Naive thymus-derived CD4-positive, alpha-beta T cell (primary cell): ENCODE measurements at regions not wholly inside any gene's neighbourhood (a gene's known extent, or its start where the extent isn't known, plus 50 kb on each side); places are given as distances from the start of the nearest gene placed in this dataset.

Experiments
- ATAC-seq: fragments of 150-1000 bp; cut with Tn5 transposase; 2 replicates; pipeline ENCODE4 v1.10.0; 2021; ENCODE audit warnings: mild to moderate bottlenecking, moderate library complexity
- CTCF ChIA-PET: fragments of 350-600 bp; sonication (Branson Sonifier 250); formaldehyde crosslinking; loops from one replicate; lab custom pipeline; 2021; ENCODE audit warnings: antibody characterized with exemption; lab: Charles Lee
- POLR2A ChIA-PET: fragments of 350-600 bp; sonication (Branson Sonifier 250); formaldehyde crosslinking; loops from one replicate; lab custom pipeline; 2021; ENCODE audit warnings: antibody characterized with exemption, inconsistent platforms; lab: Charles Lee
- DNase-seq, 9 donors: peaks; one replicate each; pipeline versions ENCODE4 v3.0.0 to v3.0.0-alpha.2; 2020 to 2022; ENCODE audit warnings: mixed read lengths in 1 of 9
- H3K27ac ChIP-seq: one replicate; pipeline ENCODE4 v1.7.0; 2013; ENCODE audit warnings: mild to moderate bottlenecking, low read depth, low read length, moderate library complexity
- H3K27me3 ChIP-seq, 2 donors: one replicate each; pipeline ENCODE4 v1.7.0; 2013; ENCODE audit warnings: low read length in 2 of 2, mild to moderate bottlenecking in 2 of 2, moderate library complexity in 2 of 2; ENCODE audit not compliant: control insufficient read depth in 2 of 2, insufficient read depth in 2 of 2
- H3K36me3 ChIP-seq, 3 experiments: 1 replicate in 2 of 3; 2 replicates in 1 of 3; pipeline ENCODE4 v1.7.0; 2013; ENCODE audit warnings: low read length in 3 of 3, mild to moderate bottlenecking in 3 of 3, moderate library complexity in 1 of 3; ENCODE audit not compliant: insufficient read depth in 3 of 3, control insufficient read depth in 2 of 3
- H3K4me1 ChIP-seq, 2 donors: one replicate each; pipeline ENCODE4 v1.7.0; 2013; ENCODE audit warnings: low read length in 2 of 2, mild to moderate bottlenecking in 2 of 2, moderate library complexity in 1 of 2; ENCODE audit not compliant: control insufficient read depth in 2 of 2, insufficient read depth in 2 of 2
- H3K4me3 ChIP-seq: 2 replicates; pipeline ENCODE4 v1.7.0; 2013; ENCODE audit warnings: mild to moderate bottlenecking, low read length
- H3K9me3 ChIP-seq, 3 experiments: 1 replicate in 2 of 3; 2 replicates in 1 of 3; pipeline ENCODE4 v1.7.0; 2013; ENCODE audit warnings: low read length in 3 of 3; ENCODE audit not compliant: control insufficient read depth in 2 of 3
- H3K27ac Mint-ChIP-seq, 9 donors: one replicate each; pipeline ENCODE4 v1.8.0; 2020 to 2022; ENCODE audit warnings: mixed read lengths in 9 of 9, mild to moderate bottlenecking in 8 of 9, moderate library complexity in 5 of 9, inconsistent platforms in 2 of 9
- H3K27me3 Mint-ChIP-seq, 5 donors: one replicate each; pipeline ENCODE4 v1.8.0; 2021 to 2022; ENCODE audit warnings: mixed read lengths in 5 of 5, mild to moderate bottlenecking in 1 of 5
- H3K36me3 Mint-ChIP-seq, 5 donors: one replicate each; pipeline ENCODE4 v1.8.0; 2020 to 2022; ENCODE audit warnings: mixed read lengths in 5 of 5, mild to moderate bottlenecking in 3 of 5, inconsistent platforms in 1 of 5
- H3K4me1 Mint-ChIP-seq, 7 donors: one replicate each; pipeline ENCODE4 v1.8.0; 2020 to 2022; ENCODE audit warnings: mixed read lengths in 7 of 7, mild to moderate bottlenecking in 3 of 7, inconsistent platforms in 1 of 7
- H3K4me3 Mint-ChIP-seq, 10 donors: one replicate each; pipeline ENCODE4 v1.8.0; 2020 to 2022; ENCODE audit warnings: mild to moderate bottlenecking in 10 of 10, mixed read lengths in 10 of 10, moderate library complexity in 6 of 10, inconsistent platforms in 2 of 10
- H3K9me3 Mint-ChIP-seq, 11 donors: one replicate each; pipeline ENCODE4 v1.8.0; 2020 to 2022; ENCODE audit warnings: mixed read lengths in 11 of 11, mild to moderate bottlenecking in 4 of 11, inconsistent platforms in 1 of 11, moderate library complexity in 1 of 11
- intact Hi-C, 2 donors: fragments of 100-400 bp; cut with micrococcal nuclease; formaldehyde crosslinking; loops; one replicate each; pipeline ENCODE4 v1.15.1; 2023

DNA sequence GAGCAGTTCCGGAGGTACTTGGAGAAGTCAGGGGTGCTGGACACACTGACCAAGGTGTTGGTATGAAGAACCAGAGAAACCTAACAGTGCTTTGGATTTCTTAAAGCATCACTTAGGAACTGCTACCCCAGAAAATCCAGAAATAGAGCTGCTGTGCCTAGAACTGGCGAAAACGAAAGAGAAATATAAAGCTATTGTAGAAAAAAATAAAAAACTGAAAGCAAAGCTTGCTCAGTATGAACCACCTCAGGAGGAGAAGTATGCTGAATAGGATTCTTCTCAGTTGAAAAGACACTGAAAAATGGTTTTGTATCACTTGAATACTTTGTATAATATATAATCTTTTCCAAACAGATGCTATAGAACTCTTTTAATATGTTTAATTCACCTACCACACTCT is 106.3 kb upstream of the PMFBP1 start:
- ChIA-PET CTCF (no interaction called here), POLR2A (no interaction called here)
- DNase-seq (no peak), ATAC-seq (no peak)
- Histone ChIP-seq H3K4me3 (no peak overlapping the region), H3K27ac (no peak overlapping the region), H3K4me1 (no peaks in the 10 kb centered on the region), H3K27me3 (no peaks in the 10 kb centered on the region), H3K9me3 (no peaks in the 10 kb centered on the region), H3K36me3 (no peaks in the 10 kb centered on the region)
- no peaks in the 10 kb centered on the region for H3K36me3 Mint-ChIP-seq
- no peaks in the 10 kb centered on the region for H3K9me3 Mint-ChIP-seq
- H3K4me1 Mint-ChIP-seq: no peaks in the 10 kb centered on the region
- peaks cover 0 to 5% (median 0%) of the 10 kb centered on the region in 5 donors for H3K27me3 Mint-ChIP-seq
- no peak overlapping the region for H3K27ac Mint-ChIP-seq
- no peak overlapping the region for H3K4me3 Mint-ChIP-seq
- intact Hi-C loops: no loop called here

DNA sequence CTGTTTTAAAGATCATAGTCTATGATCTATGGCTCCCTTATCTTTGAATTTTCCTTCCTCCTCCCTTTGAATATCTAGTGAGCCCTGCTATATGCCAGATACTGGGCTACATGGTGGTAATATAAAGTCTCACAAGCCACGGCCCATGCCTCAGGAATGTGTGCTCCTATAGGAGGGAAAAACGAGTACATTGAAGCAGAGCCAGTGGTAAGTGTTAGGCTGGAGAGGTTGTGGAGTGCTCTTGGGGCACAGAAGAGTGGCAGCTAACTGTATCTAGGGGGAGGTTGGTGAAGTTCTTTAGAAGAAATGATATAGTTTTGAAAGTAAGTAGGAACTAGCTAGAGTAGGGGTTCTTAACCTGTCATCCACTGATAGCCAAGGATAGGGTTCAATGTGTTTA is 105.8 kb upstream of the PMFBP1 start:
- no peak for DNase-seq
- Histone ChIP-seq H3K4me1 (no peaks in the 10 kb centered on the region), H3K36me3 (no peaks in the 10 kb centered on the region), H3K27me3 (no peaks in the 10 kb centered on the region), H3K9me3 (no peaks in the 10 kb centered on the region), H3K27ac (no peak overlapping the region), H3K4me3 (no peak overlapping the region)
- intact Hi-C loops: no loop called here
- Mint-ChIP-seq H3K4me3 (no peak overlapping the region), H3K4me1 (no peaks in the 10 kb centered on the region), H3K36me3 (no peaks in the 10 kb centered on the region), H3K27me3 (peaks cover 0 to 5% (median 0%) of the 10 kb centered on the region in 5 donors), H3K9me3 (no peaks in the 10 kb centered on the region), H3K27ac (no peak overlapping the region)
- POLR2A ChIA-PET: no interaction called here
- CTCF ChIA-PET: no interaction called here
- ATAC-seq: no peak

DNA sequence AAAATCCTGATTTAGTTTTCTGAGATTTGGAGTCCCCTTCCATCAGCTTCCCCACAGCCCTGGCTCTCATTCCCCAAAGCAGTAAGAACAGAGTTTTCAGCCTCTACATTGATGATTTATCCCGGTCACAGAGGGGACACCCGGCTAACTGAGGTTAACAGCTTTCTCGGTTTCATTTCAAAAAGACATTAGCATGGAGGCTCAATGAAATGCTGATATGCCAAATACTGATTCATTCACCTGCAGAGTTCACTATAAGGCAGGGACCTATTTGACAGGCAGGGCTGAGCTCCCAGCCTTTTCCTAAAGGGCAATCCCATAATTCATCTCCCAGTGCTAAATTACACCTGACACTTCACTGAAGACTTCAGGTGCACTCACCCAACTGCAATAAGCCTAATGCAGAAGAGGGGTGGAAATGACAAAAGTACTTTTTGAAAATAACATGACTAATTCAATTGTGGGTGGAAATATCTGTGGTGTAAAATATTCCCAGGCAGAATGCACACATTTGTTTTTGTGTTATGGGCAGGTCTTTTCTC is 99.8 kb upstream of the PMFBP1 start:
- no peak for ATAC-seq
- H3K27ac Mint-ChIP-seq: no peak overlapping the region

DNA sequence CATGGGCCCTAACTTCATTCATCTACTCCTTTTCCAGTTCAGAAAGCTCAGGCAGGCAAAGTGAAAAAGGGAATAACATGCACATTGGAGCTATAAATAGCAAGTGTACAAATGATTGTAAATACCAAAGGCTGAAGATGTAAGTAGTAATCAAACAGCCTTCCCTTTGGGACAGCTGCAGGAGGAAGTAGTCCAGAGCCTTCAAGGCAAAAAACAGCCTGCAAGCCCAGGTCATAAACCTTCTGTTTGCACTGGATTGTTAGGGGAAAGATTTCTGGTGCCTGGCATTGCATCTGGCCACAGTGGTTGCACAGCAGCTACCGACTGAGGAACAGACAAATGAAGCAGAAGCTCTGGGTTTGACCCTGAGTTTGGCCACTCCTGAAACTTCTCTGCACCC is 98.6 kb upstream of the PMFBP1 start:
- ChIA-PET POLR2A (no interaction called here), CTCF (no interaction called here)
- DNase-seq: no peak
- intact Hi-C loops: no loop called here
- H3K4me3 ChIP-seq: no peak overlapping the region
- Mint-ChIP-seq H3K27ac (no peak overlapping the region), H3K27me3 (peaks cover 0 to 14% (median 3%) of the 10 kb centered on the region in 5 donors), H3K4me1 (no peaks in the 10 kb centered on the region), H3K9me3 (peaks cover 0 to 4% (median 0%) of the 10 kb centered on the region in 11 donors), H3K4me3 (no peak overlapping the region), H3K36me3 (peaks cover 0 to 3% (median 0%) of the 10 kb centered on the region in 5 donors)
- no peaks in the 10 kb centered on the region for H3K36me3 ChIP-seq
- H3K9me3 ChIP-seq: no peaks in the 10 kb centered on the region
- ATAC-seq: no peak
- no peaks in the 10 kb centered on the region for H3K4me1 ChIP-seq
- H3K27ac ChIP-seq: no peak overlapping the region
- no peaks in the 10 kb centered on the region for H3K27me3 ChIP-seq

More for the DNA sequence above, 99.8 kb upstream of the PMFBP1 start:
- Histone ChIP-seq H3K27ac (no peak overlapping the region), H3K36me3 (no peaks in the 10 kb centered on the region), H3K4me3 (no peak overlapping the region), H3K9me3 (no peaks in the 10 kb centered on the region), H3K27me3 (no peaks in the 10 kb centered on the region), H3K4me1 (no peaks in the 10 kb centered on the region)
- DNase-seq: no peak
- Mint-ChIP-seq H3K36me3 (peaks cover 0 to 3% (median 0%) of the 10 kb centered on the region in 5 donors), H3K27me3 (peaks cover 0 to 14% (median 5%) of the 10 kb centered on the region in 5 donors), H3K9me3 (peaks cover 0 to 4% (median 0%) of the 10 kb centered on the region in 11 donors), H3K4me3 (no peak overlapping the region), H3K4me1 (no peaks in the 10 kb centered on the region)
- ChIA-PET CTCF (no interaction called here), POLR2A (no interaction called here)
- intact Hi-C loops: no loop called here

DNA sequence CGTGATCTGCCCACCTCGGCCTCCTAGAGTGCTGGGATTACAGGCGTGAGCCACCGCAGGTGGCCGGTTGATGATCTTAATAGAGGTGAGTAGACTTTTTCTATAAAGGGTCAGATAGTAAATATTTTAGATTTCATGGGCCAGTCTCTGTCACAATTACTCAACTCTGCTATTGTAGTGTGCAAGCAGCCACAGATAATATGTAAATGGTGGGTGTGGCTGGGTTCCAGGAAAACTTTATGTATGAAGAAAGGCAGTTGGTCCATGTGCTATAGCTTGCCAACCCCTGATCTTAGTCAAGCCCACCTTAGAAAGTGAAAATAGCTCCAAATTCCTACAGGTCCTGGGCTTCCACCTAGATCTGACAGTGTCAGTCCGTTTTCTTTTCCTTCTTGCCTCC is 94.9 kb upstream of the PMFBP1 start:
- Mint-ChIP-seq H3K36me3 (peaks cover 0 to 3% (median 0%) of the 10 kb centered on the region in 5 donors), H3K27me3 (peaks cover 0 to 14% (median 3%) of the 10 kb centered on the region in 5 donors), H3K9me3 (peaks cover 0 to 4% (median 0%) of the 10 kb centered on the region in 11 donors), H3K4me1 (no peaks in the 10 kb centered on the region), H3K4me3 (no peak overlapping the region), H3K27ac (no peak overlapping the region)
- H3K4me1 ChIP-seq: no peaks in the 10 kb centered on the region
- DNase-seq (no peak), ATAC-seq (no peak)
- H3K9me3 ChIP-seq: no peaks in the 10 kb centered on the region
- intact Hi-C loops: no loop called here
- no peak overlapping the region for H3K4me3 ChIP-seq
- no peaks in the 10 kb centered on the region for H3K36me3 ChIP-seq
- no peak overlapping the region for H3K27ac ChIP-seq
- POLR2A ChIA-PET: no interaction called here
- H3K27me3 ChIP-seq: no peaks in the 10 kb centered on the region
- CTCF ChIA-PET: no interaction called here

DNA sequence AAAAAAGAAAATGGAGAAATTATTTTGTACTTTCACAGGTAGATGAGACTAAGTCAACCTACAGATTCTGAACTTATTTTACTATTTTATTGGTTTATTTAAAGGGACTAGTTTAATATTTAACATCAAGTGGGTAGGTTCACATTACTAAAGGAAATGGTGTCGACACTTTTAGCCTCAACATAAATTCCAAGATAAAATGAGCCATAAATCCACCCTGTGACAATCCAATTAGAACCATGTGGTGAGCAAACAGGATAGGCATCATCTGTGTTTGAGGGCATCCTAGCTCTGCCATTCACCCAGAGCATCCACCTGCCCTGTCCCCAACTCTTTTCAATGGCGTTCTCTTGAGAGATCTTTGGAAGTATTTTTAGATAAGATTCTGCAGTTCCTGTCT is 92.8 kb upstream of the PMFBP1 start:
- H3K4me3 Mint-ChIP-seq: no peak overlapping the region
- POLR2A ChIA-PET: no interaction called here

GRCh38 chr16:72262711-72263110 is 90.8 kb upstream of the PMFBP1 start:
- H3K4me3 ChIP-seq: no peak overlapping the region
- peaks cover 0 to 2% (median 0%) of the 10 kb centered on the region in 7 donors for H3K4me1 Mint-ChIP-seq
- ChIA-PET CTCF (no interaction called here), POLR2A (no interaction called here)
- H3K27ac ChIP-seq: no peak overlapping the region
- intact Hi-C loops: no loop called here
- H3K36me3 Mint-ChIP-seq: no peaks in the 10 kb centered on the region
- H3K4me3 Mint-ChIP-seq: no peak overlapping the region
- H3K9me3 ChIP-seq: no peaks in the 10 kb centered on the region
- H3K27me3 ChIP-seq: no peaks in the 10 kb centered on the region
- no peaks in the 10 kb centered on the region for H3K36me3 ChIP-seq
- no peak for DNase-seq
- no peaks in the 10 kb centered on the region for H3K4me1 ChIP-seq
- peaks cover 0 to 3% (median 0%) of the 10 kb centered on the region in 11 donors for H3K9me3 Mint-ChIP-seq
- H3K27me3 Mint-ChIP-seq: peaks cover 0 to 5% (median 0%) of the 10 kb centered on the region in 5 donors
- ATAC-seq: no peak
- no peak overlapping the region for H3K27ac Mint-ChIP-seq

More for the DNA sequence above, 92.8 kb upstream of the PMFBP1 start:
- Mint-ChIP-seq H3K9me3 (peaks cover 0 to 4% (median 0%) of the 10 kb centered on the region in 11 donors), H3K36me3 (peaks cover 0 to 3% (median 0%) of the 10 kb centered on the region in 5 donors), H3K27me3 (peaks cover 0 to 6% (median 3%) of the 10 kb centered on the region in 5 donors), H3K27ac (no peak overlapping the region), H3K4me1 (no peaks in the 10 kb centered on the region)
- Histone ChIP-seq H3K36me3 (no peaks in the 10 kb centered on the region), H3K27ac (no peak overlapping the region), H3K4me1 (no peaks in the 10 kb centered on the region), H3K4me3 (no peak overlapping the region), H3K9me3 (no peaks in the 10 kb centered on the region), H3K27me3 (no peaks in the 10 kb centered on the region)
- no peak for ATAC-seq
- DNase-seq: no peak
- CTCF ChIA-PET: no interaction called here
- intact Hi-C loops: no loop called here
